Mammary epithelial cell (primary cell): ENCODE measurements at regions not wholly inside any gene's neighbourhood (a gene's known extent, or its start where the extent isn't known, plus 50 kb on each side); places are given as distances from the start of the nearest gene placed in this dataset.

Source experiments
- EZH2 ChIP-seq: IDR thresholded peaks from 2 replicates; pipeline ENCODE4 v1.6.1; 2012; ENCODE audit warnings: low read length, inconsistent platforms, borderline replicate concordance
- TF ChIP-seq, protein P1 (sequence below), 2 donors: IDR thresholded peaks in 1 of 2; conservative IDR thresholded peaks in 1 of 2; 2 replicates each; pipeline ENCODE4 v1.5.1; 2011 to 2012; ENCODE audit warnings: inconsistent platforms in 2 of 2, low read length in 2 of 2, mild to moderate bottlenecking in 2 of 2, control low read depth in 1 of 2, low read depth in 1 of 2; ENCODE audit not compliant: insufficient read depth in 1 of 2; ENCODE audit errors: extremely low read depth in 1 of 2

DNA sequence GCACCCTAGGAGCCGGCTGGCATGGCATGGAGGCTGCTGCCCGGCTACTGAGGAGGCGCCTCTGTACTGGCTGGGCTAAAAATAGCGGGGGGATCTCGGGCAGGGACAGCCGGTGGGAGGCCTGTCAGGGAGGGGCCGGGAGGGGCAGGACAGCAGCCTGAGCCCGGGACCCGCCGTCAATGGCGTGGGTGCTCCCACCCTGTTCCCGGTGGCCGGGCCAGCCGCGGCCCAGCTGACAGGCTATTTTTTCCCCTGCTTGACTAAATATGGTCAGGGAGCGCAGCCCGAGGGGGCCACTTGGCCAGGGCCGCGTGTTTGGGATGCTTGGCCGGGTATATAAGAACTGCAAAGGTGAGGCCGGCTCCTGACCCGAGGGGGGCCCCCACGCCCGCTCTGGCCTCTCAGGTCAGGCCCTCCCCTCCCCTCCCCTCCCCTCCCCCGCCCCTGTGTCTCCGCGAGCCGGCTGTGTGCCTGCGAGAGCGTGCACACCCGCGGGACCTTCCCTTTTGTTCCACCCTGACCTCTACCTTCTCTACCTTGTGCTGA is 74.4 kb upstream of the GATA5 start:
- no peak for TF ChIP-seq EZH2
- TF ChIP-seq, protein P1, sequence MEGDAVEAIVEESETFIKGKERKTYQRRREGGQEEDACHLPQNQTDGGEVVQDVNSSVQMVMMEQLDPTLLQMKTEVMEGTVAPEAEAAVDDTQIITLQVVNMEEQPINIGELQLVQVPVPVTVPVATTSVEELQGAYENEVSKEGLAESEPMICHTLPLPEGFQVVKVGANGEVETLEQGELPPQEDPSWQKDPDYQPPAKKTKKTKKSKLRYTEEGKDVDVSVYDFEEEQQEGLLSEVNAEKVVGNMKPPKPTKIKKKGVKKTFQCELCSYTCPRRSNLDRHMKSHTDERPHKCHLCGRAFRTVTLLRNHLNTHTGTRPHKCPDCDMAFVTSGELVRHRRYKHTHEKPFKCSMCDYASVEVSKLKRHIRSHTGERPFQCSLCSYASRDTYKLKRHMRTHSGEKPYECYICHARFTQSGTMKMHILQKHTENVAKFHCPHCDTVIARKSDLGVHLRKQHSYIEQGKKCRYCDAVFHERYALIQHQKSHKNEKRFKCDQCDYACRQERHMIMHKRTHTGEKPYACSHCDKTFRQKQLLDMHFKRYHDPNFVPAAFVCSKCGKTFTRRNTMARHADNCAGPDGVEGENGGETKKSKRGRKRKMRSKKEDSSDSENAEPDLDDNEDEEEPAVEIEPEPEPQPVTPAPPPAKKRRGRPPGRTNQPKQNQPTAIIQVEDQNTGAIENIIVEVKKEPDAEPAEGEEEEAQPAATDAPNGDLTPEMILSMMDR (conservative IDR thresholded peaks at IDR 0.05 in 1 of 2, IDR thresholded peaks at IDR 0.05 in 1 of 2; ENCODE audit: extremely low read depth in 1 of 2, insufficient read depth in 1 of 2, low read depth in 1 of 2, low read length in 2 of 2): no peak
